Hematopoietic multipotent progenitor cell treated with erythropoietin and hydrocortisone succinate and interleukin-3 and kit ligand, for 6 days (in vitro differentiated cells): ENCODE measurements at regions not wholly inside any gene's neighbourhood (a gene's known extent, or its start where the extent isn't known, plus 50 kb on each side); places are given as distances from the start of the nearest gene placed in this dataset.

Experiments used
- DNase-seq: peaks from one replicate; pipeline ENCODE4 v3.0.0-alpha.2; 2015

- DNase-seq: no peak
These were observed 176.7 kb upstream of the PPP2R2D start for GRCh38 chr10:131724169-131724545.

GRCh38 chr10:131724891-131725580 is 175.8 kb upstream of the PPP2R2D start:
- no peak for DNase-seq

GRCh38 chr10:131725581-131726069 is 175.2 kb upstream of the PPP2R2D start:
- no peak for DNase-seq

- peak; percentile 10 for DNase-seq
These were observed 174.5 kb upstream of the PPP2R2D start for GRCh38 chr10:131726076-131726880.

- DNase-seq: no peak
These were observed 173.8 kb upstream of the PPP2R2D start for GRCh38 chr10:131726967-131727366.

GRCh38 chr10:131727560-131727959 is 173.2 kb upstream of the PPP2R2D start:
- no peak for DNase-seq

GRCh38 chr10:131728286-131729228 is 172.3 kb upstream of the PPP2R2D start:
- DNase-seq: no peak

GRCh38 chr10:131729361-131729760 is 171.4 kb upstream of the PPP2R2D start:
- no peak for DNase-seq

- no peak for DNase-seq
These were observed 170.7 kb upstream of the PPP2R2D start for GRCh38 chr10:131729938-131730660.

GRCh38 chr10:131730771-131731497 is 169.9 kb upstream of the PPP2R2D start:
- no peak for DNase-seq

- DNase-seq: no peak
These were observed 168.8 kb upstream of the PPP2R2D start for GRCh38 chr10:131731780-131732630.

GRCh38 chr10:131732631-131733127 is 168.1 kb upstream of the PPP2R2D start:
- no peak for DNase-seq

GRCh38 chr10:131733596-131733995 is 167.2 kb upstream of the PPP2R2D start:
- no peak for DNase-seq

GRCh38 chr10:131735577-131735976 is 165.2 kb upstream of the PPP2R2D start:
- DNase-seq: no peak

- no peak for DNase-seq
These were observed 164.4 kb upstream of the PPP2R2D start for GRCh38 chr10:131736321-131736980.

- DNase-seq: no peak
These were observed 163.0 kb upstream of the PPP2R2D start for GRCh38 chr10:131737543-131738395.

GRCh38 chr10:131738396-131738735 is 162.4 kb upstream of the PPP2R2D start:
- DNase-seq: no peak

GRCh38 chr10:131739206-131739605 is 161.6 kb upstream of the PPP2R2D start:
- no peak for DNase-seq

GRCh38 chr10:131742500-131742951 is 158.3 kb upstream of the PPP2R2D start:
- no peak for DNase-seq
